Activated naive CD8-positive, alpha-beta T cell (primary cell): ENCODE measurements at regions not wholly inside any gene's neighbourhood (a gene's known extent, or its start where the extent isn't known, plus 50 kb on each side); places are given as distances from the start of the nearest gene placed in this dataset.

Source experiments
- H3K27ac Mint-ChIP-seq: one replicate; pipeline ENCODE4 v1.8.0; 2021; ENCODE audit warnings: mixed read lengths
- H3K27me3 Mint-ChIP-seq: one replicate; pipeline ENCODE4 v1.8.0; 2021; ENCODE audit warnings: mixed read lengths
- H3K36me3 Mint-ChIP-seq: one replicate; pipeline ENCODE4 v1.8.0; 2021; ENCODE audit warnings: mixed read lengths
- H3K4me1 Mint-ChIP-seq: one replicate; pipeline ENCODE4 v1.8.0; 2021; ENCODE audit warnings: low read depth, mixed read lengths
- H3K4me3 Mint-ChIP-seq: one replicate; pipeline ENCODE4 v1.8.0; 2021; ENCODE audit warnings: mild to moderate bottlenecking, mixed read lengths
- H3K9me3 Mint-ChIP-seq: one replicate; pipeline ENCODE4 v1.8.0; 2021; ENCODE audit warnings: low read depth, mixed read lengths

DNA sequence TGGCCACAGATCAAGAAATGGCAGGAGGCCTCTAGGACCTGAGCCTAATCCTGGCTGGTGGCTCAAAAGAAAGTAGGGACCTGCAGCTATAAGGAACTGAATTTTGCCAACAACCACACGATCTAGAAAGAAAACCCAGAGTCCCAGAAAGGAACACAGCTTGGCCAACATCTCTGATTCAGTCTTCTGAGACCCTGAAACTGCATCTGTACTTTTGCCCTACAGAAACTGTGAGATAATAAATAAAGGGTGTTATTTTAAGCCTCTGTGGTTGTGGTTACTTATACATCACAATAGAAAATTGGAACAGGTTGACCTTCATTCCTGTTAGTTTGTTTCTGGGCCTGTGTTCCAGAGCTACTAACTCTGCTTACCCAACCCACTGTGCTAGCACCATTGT is 356.8 kb upstream of the ST6GAL2 start:
- Mint-ChIP-seq H3K4me3 (no peak overlapping the region), H3K4me1 (no peaks in the 10 kb centered on the region), H3K27me3 (no peaks in the 10 kb centered on the region), H3K36me3 (no peaks in the 10 kb centered on the region), H3K9me3 (no peaks in the 10 kb centered on the region), H3K27ac (no peak overlapping the region)

DNA sequence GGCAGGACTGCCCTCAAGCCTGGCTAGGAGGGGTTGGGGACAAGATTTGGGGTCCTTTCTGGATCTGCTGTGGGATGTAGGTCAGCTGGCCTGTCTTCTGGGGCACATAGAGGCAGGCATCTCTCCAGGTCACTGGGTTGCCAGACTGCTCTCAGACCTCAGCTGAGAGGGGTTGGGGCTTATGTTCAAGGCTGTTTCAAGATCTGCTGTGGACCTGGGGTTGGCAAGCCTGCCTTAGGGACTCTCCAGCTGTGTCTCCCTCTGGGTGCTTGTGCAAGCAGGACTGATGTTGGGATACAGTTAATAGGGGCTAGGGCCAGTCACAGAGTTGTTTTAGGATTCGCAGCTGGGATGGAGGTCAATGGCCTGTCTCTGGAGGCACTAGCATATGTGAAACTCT is 363.0 kb upstream of the ST6GAL2 start:
- H3K4me3 Mint-ChIP-seq: no peak overlapping the region
- H3K36me3 Mint-ChIP-seq: no peaks in the 10 kb centered on the region
- no peak overlapping the region for H3K27ac Mint-ChIP-seq
- peaks cover 11% of the 10 kb centered on the region for H3K9me3 Mint-ChIP-seq
- H3K4me1 Mint-ChIP-seq: no peaks in the 10 kb centered on the region
- no peaks in the 10 kb centered on the region for H3K27me3 Mint-ChIP-seq

DNA sequence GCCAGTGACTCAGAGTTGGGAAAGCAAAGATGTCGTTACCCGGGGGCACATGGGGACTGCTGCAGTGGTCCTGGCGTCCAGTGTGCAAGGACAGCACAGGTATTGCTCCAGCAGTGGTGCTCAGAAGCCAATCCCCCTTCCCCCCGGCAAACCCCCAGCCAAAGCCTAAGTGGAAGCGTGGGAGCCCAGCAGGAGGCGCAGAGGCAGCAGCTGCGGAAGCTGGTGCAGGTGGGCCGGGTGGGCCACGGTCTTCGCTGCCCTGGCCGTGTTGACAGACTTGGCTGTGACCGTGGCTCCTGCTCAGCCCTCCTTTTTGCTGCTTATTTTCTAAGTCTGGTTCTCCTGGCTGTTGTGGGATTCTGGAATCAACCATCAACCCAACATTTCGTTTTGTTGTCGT is 369.8 kb upstream of the ST6GAL2 start:
- Mint-ChIP-seq H3K4me3 (no peak overlapping the region), H3K36me3 (no peaks in the 10 kb centered on the region), H3K27me3 (peaks cover 3% of the 10 kb centered on the region), H3K9me3 (peaks cover 9% of the 10 kb centered on the region), H3K27ac (no peak overlapping the region), H3K4me1 (no peaks in the 10 kb centered on the region)

DNA sequence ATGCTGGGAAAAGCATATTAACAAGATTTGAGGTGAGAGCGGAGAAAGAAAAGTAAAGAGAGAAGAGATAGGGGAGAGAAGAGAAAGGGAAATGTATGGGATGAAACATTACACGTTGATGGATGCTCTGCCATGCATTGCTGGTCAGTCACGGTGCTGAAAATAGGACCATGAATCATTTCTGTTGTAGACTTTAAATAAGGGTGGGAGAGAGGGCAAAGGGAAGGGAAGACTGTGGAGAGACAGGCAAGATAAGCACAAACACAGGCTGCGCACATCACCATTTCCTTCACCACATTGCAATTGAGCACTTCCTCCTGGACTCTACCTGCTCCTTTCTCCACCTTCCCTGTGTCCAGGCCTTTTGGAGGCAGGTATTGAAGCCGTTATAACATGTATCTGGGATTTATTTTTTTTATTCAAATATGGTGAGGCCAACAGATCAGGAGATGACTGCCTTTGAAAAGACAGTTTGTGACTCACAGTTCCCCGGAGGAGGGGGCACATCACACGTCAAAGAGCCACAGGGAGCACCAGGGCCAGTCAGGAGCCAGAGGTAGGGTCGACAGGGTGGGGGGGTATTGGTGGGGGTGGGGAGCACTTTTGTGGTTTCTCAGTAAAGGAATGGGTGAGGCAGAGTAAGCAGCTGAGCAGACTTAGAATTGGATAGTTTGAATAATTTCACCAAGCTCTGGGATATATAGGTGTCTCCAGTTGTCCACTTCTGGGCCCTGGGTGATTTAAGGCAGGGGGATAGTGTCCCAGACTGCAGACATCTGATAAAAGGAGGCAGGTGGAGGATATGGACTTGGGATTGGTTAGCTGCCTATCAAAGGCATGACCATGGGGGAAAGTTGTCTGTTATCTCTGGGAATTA is 372.8 kb upstream of the ST6GAL2 start:
- H3K4me3 Mint-ChIP-seq: no peak overlapping the region
- no peaks in the 10 kb centered on the region for H3K36me3 Mint-ChIP-seq
- no peaks in the 10 kb centered on the region for H3K9me3 Mint-ChIP-seq
- H3K27me3 Mint-ChIP-seq: peaks cover 3% of the 10 kb centered on the region
- H3K4me1 Mint-ChIP-seq: no peaks in the 10 kb centered on the region
- H3K27ac Mint-ChIP-seq: no peak overlapping the region

DNA sequence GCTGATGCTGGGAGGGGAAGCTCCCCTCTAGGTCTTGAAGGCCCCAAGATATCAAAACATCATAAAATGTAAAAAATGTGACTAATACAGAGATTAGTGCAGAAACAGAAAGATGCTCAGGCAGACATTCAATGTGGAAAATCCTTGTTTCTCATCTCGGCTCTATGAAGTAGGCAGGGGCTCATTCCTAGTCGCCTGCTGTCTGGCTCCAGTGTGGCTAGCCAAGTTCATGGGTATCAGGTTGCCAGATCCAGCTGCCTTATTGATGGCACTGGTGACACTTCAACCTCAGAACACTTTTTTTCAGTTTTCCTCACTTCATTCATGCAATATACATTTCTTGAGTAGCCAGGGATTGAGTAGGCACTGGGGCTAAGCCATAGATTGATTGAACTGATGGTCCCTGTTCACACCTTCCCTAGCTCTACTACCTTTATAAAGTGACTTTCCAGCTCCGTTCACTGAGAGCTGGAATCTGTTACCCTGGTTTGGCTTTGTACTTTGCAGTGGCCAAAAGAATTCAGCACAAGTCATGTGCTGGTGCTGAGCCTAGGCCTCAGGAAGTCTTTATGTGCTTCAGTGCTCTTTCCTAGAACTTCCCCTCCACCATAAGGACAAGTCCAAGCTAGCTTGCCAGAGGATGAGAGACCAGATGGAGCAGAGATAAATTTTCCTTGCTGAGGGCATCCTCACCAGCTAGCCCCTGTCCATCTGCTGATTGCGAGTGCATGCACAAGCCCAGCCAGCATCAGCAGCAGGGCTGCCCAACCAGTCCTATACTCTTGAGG is 373.6 kb upstream of the ST6GAL2 start:
- Mint-ChIP-seq H3K27me3 (peaks cover 3% of the 10 kb centered on the region), H3K27ac (no peak overlapping the region), H3K9me3 (no peaks in the 10 kb centered on the region), H3K4me3 (no peak overlapping the region), H3K4me1 (no peaks in the 10 kb centered on the region), H3K36me3 (no peaks in the 10 kb centered on the region)

DNA sequence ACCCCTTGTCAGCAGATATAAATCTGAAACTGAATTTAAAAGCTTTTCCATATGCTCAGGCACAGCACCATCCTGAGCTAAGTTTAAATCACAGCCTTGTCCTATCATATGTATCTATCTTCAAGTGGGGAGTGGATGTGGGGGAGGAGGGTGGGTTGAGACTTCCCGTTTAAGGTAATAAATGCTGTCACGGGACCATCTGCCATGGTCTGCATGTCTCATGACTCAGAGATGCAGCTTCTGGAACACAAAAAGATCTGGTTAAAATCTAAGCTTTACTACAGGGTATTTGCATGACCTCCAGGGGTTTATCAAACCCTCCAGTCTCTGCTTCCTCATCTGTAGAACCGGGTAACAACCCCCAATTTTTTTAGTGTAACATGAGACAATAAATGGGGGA is 377.7 kb upstream of the ST6GAL2 start:
- H3K4me3 Mint-ChIP-seq: no peak overlapping the region
- no peak overlapping the region for H3K27ac Mint-ChIP-seq
- H3K27me3 Mint-ChIP-seq: no peaks in the 10 kb centered on the region
- no peaks in the 10 kb centered on the region for H3K9me3 Mint-ChIP-seq
- H3K36me3 Mint-ChIP-seq: no peaks in the 10 kb centered on the region
- no peaks in the 10 kb centered on the region for H3K4me1 Mint-ChIP-seq

DNA sequence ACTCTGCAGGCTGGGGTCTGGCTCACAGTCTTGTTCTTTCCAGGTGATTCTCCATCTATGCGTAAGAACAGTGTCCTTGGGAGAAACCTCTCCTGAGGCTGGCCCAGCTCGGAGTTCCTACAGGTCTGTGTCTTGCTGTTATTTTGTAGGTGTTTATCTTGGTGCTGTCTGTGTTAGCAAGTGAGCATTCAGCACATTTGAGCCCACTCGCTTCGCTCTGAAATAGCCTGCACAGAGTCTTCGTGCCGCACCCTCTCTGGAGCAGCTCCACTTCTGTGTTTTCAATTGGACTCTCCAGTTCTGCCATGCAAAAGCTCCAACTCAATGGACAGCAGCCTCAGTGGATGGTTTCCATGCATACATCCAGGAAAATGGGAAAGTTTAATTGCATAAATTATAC is 378.2 kb upstream of the ST6GAL2 start:
- Mint-ChIP-seq H3K4me3 (no peak overlapping the region), H3K9me3 (no peaks in the 10 kb centered on the region), H3K36me3 (no peaks in the 10 kb centered on the region)

DNA sequence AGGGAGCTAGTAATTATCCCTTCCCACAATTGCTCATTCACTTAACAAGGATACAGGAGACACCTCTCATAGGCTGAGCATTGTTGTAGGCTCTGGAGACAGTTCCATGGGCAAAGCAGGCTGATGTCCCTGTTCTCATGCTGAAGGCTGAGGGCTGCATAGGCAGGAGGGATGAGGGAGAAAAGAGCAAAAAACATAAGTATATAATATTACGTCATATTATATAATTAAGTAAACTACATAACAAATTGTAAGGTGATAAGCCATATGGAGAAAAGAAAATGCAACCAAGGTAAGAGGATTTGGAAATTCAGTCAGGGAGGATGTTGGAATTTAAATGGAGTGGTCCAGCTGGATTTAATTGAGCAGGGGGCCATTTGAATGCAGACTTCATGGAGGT is 380.6 kb upstream of the ST6GAL2 start:
- no peaks in the 10 kb centered on the region for H3K4me1 Mint-ChIP-seq
- H3K9me3 Mint-ChIP-seq: no peaks in the 10 kb centered on the region
- no peaks in the 10 kb centered on the region for H3K36me3 Mint-ChIP-seq
- no peak overlapping the region for H3K4me3 Mint-ChIP-seq
- no peaks in the 10 kb centered on the region for H3K27me3 Mint-ChIP-seq
- H3K27ac Mint-ChIP-seq: no peak overlapping the region

More for the DNA sequence above, 378.2 kb upstream of the ST6GAL2 start:
- no peak overlapping the region for H3K27ac Mint-ChIP-seq
- no peaks in the 10 kb centered on the region for H3K27me3 Mint-ChIP-seq
- no peaks in the 10 kb centered on the region for H3K4me1 Mint-ChIP-seq

DNA sequence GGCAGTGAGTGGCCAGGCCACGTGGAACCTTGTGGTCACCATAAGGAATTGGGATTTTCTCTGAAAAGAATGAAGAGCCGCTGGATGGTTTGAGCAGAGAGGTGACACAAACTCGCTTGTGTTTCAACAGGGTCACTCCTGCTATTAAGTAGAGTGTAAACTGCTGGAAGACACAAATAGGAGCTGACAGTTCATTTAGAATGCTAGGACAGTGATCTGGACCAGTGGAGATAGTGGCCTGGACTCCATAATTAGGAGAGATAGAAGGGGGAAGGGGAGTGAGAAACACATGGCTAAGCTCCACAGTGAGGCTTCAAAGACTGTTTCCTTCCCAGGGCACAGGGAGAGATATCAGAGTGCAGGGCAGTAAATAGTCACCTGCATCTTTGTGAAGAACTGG is 381.1 kb upstream of the ST6GAL2 start:
- Mint-ChIP-seq H3K27ac (no peak overlapping the region), H3K27me3 (no peaks in the 10 kb centered on the region), H3K4me1 (no peaks in the 10 kb centered on the region), H3K4me3 (no peak overlapping the region), H3K36me3 (no peaks in the 10 kb centered on the region), H3K9me3 (no peaks in the 10 kb centered on the region)

DNA sequence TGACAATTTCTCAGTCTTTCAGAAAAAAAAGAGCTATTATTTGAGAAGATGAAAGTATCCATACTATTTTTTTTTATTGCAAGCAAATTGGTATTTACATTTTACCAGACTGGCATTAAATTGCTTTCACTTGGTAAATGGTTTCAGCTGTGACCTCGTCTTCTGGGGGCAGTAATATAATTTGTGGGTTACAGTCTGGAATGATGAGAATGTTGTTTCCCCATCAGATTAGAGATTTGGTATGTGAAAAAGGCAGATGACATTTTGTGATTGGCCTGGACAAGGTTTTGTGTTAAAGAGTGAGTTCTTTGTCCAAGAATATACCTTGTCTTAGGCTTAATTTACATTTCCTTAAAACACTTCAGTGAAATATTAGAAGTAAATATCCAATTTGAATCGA is 390.1 kb upstream of the ST6GAL2 start:
- Mint-ChIP-seq H3K27ac (no peak overlapping the region), H3K4me3 (no peak overlapping the region), H3K9me3 (no peaks in the 10 kb centered on the region), H3K27me3 (no peaks in the 10 kb centered on the region), H3K4me1 (no peaks in the 10 kb centered on the region), H3K36me3 (no peaks in the 10 kb centered on the region)

DNA sequence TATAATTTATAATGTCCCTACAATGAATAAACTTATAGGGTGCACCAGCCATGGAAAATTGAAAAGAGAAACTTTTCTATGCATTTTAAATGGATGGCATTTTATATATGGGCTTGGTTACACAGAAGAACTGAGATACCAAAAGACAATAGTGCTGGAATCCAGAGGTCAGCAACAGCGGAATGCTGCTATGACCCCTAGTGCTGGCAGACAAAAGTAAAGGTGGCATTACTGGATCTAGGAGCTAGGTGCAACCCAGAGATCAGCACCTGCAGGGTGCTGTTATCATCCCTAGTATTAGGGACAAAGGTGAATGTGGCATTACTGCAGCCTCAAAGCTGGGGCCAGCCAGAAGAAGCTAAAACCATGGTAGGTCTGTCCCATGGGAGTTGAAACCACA is 392.7 kb upstream of the ST6GAL2 start:
- Mint-ChIP-seq H3K36me3 (no peaks in the 10 kb centered on the region), H3K4me1 (no peaks in the 10 kb centered on the region), H3K27me3 (no peaks in the 10 kb centered on the region), H3K27ac (no peak overlapping the region), H3K4me3 (no peak overlapping the region), H3K9me3 (no peaks in the 10 kb centered on the region)

DNA sequence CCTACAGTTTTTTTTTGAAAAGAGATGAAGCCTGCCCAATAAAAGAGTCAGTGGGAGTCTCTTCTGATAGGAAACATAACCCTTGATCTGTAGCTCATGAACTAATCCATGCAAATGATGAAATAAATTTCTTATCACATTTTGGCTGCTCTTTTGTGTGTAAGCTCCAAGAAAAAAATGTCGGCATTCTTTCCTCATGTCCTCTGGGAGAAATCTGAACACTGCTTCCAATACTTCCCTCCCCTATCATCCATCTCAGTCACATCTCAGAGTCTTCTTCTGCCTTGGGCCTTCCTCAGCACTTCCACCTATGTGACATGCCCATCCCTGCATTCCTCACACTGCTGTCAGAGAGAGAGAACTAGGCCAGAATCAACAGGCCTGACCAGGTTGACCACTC is 395.7 kb upstream of the ST6GAL2 start:
- Mint-ChIP-seq H3K36me3 (no peaks in the 10 kb centered on the region), H3K27me3 (no peaks in the 10 kb centered on the region), H3K9me3 (no peaks in the 10 kb centered on the region), H3K4me3 (no peak overlapping the region), H3K27ac (no peak overlapping the region), H3K4me1 (no peaks in the 10 kb centered on the region)

DNA sequence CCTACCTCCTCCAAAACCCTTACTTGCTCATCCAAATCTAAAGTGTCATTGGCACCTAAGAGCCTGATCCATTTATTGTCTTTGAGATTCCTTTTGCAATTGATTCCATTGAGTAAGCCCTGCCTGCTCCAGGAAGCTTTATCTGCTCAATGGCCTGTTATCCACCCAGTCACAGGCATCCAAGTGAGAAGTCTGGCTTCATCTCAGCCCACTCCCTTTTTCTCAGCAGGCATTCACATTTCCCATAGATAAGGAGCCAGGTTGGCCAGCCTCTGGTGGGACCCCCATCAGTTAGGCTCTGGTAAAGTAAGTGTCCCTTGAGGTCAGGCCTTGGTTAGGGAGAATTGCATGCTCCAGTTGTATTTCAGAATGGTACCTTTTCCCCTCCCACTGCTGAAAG is 396.2 kb upstream of the ST6GAL2 start:
- H3K4me1 Mint-ChIP-seq: no peaks in the 10 kb centered on the region
- H3K27ac Mint-ChIP-seq: no peak overlapping the region
- H3K36me3 Mint-ChIP-seq: no peaks in the 10 kb centered on the region
- H3K9me3 Mint-ChIP-seq: no peaks in the 10 kb centered on the region
- H3K4me3 Mint-ChIP-seq: no peak overlapping the region
- H3K27me3 Mint-ChIP-seq: no peaks in the 10 kb centered on the region

DNA sequence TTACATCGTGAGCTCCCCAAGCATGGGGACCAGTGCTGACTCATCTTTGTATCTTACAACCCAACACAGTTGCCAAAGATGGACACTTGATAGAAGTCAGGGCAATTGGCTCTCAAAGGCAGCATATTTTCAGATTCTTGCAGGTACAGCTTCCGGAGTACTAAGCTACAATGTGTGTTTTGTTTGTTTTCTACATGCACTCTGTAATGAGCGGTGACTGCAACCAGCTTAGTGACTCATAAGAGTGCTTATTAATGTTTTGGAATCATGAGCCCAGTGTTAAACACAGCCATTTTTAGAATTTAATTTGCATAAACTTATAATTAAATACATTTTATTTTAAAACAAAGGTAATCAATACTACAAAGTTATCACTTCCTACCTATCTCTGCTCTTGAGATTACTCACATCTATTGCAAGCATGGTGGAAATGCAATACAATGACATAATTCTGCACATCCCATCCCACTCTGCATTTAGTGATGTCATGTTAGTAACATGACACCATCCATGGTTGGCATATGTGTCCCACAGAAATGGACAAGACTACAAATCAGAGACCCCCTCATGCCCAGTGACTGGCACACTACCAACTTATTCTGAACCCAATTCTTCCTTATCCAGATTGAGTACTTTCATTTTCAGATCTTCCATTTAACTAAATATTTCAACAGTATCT is 399.8 kb upstream of the ST6GAL2 start:
- Mint-ChIP-seq H3K4me1 (no peaks in the 10 kb centered on the region), H3K36me3 (no peaks in the 10 kb centered on the region), H3K27ac (no peak overlapping the region), H3K9me3 (no peaks in the 10 kb centered on the region), H3K4me3 (no peak overlapping the region), H3K27me3 (no peaks in the 10 kb centered on the region)

DNA sequence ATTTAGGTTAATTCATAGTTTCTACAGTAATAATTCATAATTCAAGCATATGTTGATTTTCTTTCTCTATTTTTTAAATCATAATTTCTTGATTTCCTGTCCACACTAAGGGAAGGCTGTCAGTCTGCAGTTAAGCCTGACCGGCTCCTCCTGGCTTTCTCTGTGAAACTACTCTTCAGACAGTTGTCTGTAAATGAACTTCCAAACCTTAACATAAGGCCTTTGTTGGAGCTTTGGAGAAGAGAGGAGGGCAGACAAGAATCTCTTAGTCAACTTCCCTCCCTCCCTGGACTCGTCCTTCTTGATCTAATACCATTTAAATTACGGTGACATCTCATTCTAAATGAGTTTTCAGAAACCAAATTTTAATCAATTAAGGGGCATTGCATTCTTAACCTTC is 404.1 kb upstream of the ST6GAL2 start:
- Mint-ChIP-seq H3K4me3 (no peak overlapping the region), H3K27me3 (no peaks in the 10 kb centered on the region), H3K9me3 (no peaks in the 10 kb centered on the region), H3K36me3 (no peaks in the 10 kb centered on the region), H3K27ac (no peak overlapping the region), H3K4me1 (no peaks in the 10 kb centered on the region)
